GM23338 (cell line): ENCODE measurements at regions not wholly inside any gene's neighbourhood (a gene's known extent, or its start where the extent isn't known, plus 50 kb on each side); places are given as distances from the start of the nearest gene placed in this dataset.

Source experiments
- ATAC-seq: fragments of 200-7000 bp; cut with Tn5 transposase; 3 replicates; pipeline ENCODE4 v1.9.1; 2020
- DNase-seq: peaks from one replicate; pipeline ENCODE4 v3.0.0-alpha.2; 2015; ENCODE audit warnings: low spot score
- H2AFZ ChIP-seq: fragments of 200-600 bp; sonication (generic); 2 replicates; pipeline ENCODE4 v1.8.0; 2016; ENCODE audit warnings: antibody characterized with exemption, mild to moderate bottlenecking, moderate library complexity
- H3F3A ChIP-seq: fragments of 200-600 bp; sonication (generic); replicated peaks from 2 replicates; pipeline ENCODE4 v1.8.0; 2017; ENCODE audit warnings: antibody characterized with exemption, mixed run types, low read depth
- H3K27ac ChIP-seq: fragments of 200-600 bp; sonication (generic); 2 replicates; pipeline ENCODE4 v1.6.1; 2016; ENCODE audit warnings: low read depth
- H3K27me3 ChIP-seq: fragments of 200-600 bp; sonication (generic); 2 replicates; pipeline ENCODE4 v1.8.0; 2016; ENCODE audit warnings: mild to moderate bottlenecking, mixed run types, moderate library complexity; ENCODE audit not compliant: insufficient read depth
- H3K36me3 ChIP-seq: fragments of 200-600 bp; sonication (generic); 2 replicates; pipeline ENCODE4 v1.8.0; 2016; ENCODE audit warnings: mild to moderate bottlenecking; ENCODE audit not compliant: insufficient read depth
- H3K4me1 ChIP-seq: fragments of 200-600 bp; sonication (generic); 2 replicates; pipeline ENCODE4 v1.8.0; 2016; ENCODE audit warnings: mild to moderate bottlenecking, moderate library complexity; ENCODE audit not compliant: insufficient read depth
- H3K4me2 ChIP-seq: fragments of 200-600 bp; sonication (generic); 2 replicates; pipeline ENCODE4 v1.7.1; 2017; ENCODE audit warnings: mixed run types
- H3K4me3 ChIP-seq: fragments of 200-600 bp; sonication (generic); 2 replicates; pipeline ENCODE4 v1.6.1; 2016; ENCODE audit warnings: mixed run types
- H3K79me2 ChIP-seq: fragments of 200-600 bp; sonication (generic); replicated peaks from 2 replicates; pipeline ENCODE4 v1.8.0; 2017; ENCODE audit warnings: mild to moderate bottlenecking; ENCODE audit not compliant: insufficient read depth
- H3K9me2 ChIP-seq: fragments of 200-600 bp; sonication (generic); 2 replicates; pipeline ENCODE4 v1.8.0; 2017; ENCODE audit not compliant: insufficient read depth
- H4K20me1 ChIP-seq: fragments of 200-600 bp; sonication (generic); replicated peaks from 2 replicates; pipeline ENCODE4 v1.8.0; 2017; ENCODE audit warnings: mild to moderate bottlenecking; ENCODE audit not compliant: insufficient read depth
- H3K27ac Mint-ChIP-seq: 2 replicates; pipeline ENCODE4 v1.8.0; 2020; ENCODE audit warnings: inconsistent platforms, mild to moderate bottlenecking, moderate library complexity, mixed read lengths
- H3K27me3 Mint-ChIP-seq: 3 replicates; pipeline ENCODE4 v1.8.0; 2022; ENCODE audit warnings: low read depth, mild to moderate bottlenecking, moderate library complexity, mixed read lengths, inconsistent platforms; ENCODE audit not compliant: insufficient read depth, poor library complexity
- H3K36me3 Mint-ChIP-seq: 3 replicates; pipeline ENCODE4 v1.8.0; 2021; ENCODE audit warnings: low read depth, mild to moderate bottlenecking, inconsistent platforms, moderate library complexity, mixed read lengths
- H3K4me1 Mint-ChIP-seq: 3 replicates; pipeline ENCODE4 v1.8.0; 2020; ENCODE audit warnings: mild to moderate bottlenecking, inconsistent platforms, mixed read lengths
- H3K4me3 Mint-ChIP-seq: 3 replicates; pipeline ENCODE4 v1.8.0; 2021; ENCODE audit warnings: moderate library complexity, mild to moderate bottlenecking, inconsistent platforms, mixed read lengths
- H3K9me3 Mint-ChIP-seq: 3 replicates; pipeline ENCODE4 v1.8.0; 2020; ENCODE audit warnings: moderate library complexity, mild to moderate bottlenecking, inconsistent platforms, mixed read lengths
- EZH2phosphoT487 ChIP-seq: fragments of 200-600 bp; sonication (generic); IDR thresholded peaks from one replicate; pipeline ENCODE4 v1.8.1; 2018; ENCODE audit warnings: antibody characterized with exemption; ENCODE audit not compliant: unreplicated experiment
- JUNB ChIP-seq: IDR thresholded peaks from one replicate; pipeline ENCODE4 v1.6.1; 2016; ENCODE audit warnings: antibody characterized with exemption; ENCODE audit not compliant: unreplicated experiment
- POLR2AphosphoS5 ChIP-seq: IDR thresholded peaks from 2 replicates; pipeline ENCODE4 v1.6.1; 2016; ENCODE audit warnings: antibody characterized with exemption, low read depth
- STAT1 ChIP-seq: IDR thresholded peaks from one replicate; pipeline ENCODE4 v1.6.1; 2016; ENCODE audit warnings: antibody characterized with exemption; ENCODE audit not compliant: unreplicated experiment
- ZNF114 ChIP-seq: fragments of 250-450 bp; sonication (Bioruptor Pico); IDR thresholded peaks from 2 replicates; pipeline ENCODE4 v1.5.0; 2020; ENCODE audit warnings: mild to moderate bottlenecking, moderate library complexity
- TF ChIP-seq, protein P1 (sequence below): fragments of 250-450 bp; sonication (Bioruptor Pico); IDR thresholded peaks from 2 replicates; pipeline ENCODE4 v1.5.0; 2020; ENCODE audit warnings: mild to moderate bottlenecking, moderate library complexity
- TF ChIP-seq, protein P2 (sequence below): IDR thresholded peaks from 2 replicates; pipeline ENCODE4 v1.6.1; 2016; ENCODE audit warnings: antibody characterized with exemption

- TF ChIP-seq, protein P1, sequence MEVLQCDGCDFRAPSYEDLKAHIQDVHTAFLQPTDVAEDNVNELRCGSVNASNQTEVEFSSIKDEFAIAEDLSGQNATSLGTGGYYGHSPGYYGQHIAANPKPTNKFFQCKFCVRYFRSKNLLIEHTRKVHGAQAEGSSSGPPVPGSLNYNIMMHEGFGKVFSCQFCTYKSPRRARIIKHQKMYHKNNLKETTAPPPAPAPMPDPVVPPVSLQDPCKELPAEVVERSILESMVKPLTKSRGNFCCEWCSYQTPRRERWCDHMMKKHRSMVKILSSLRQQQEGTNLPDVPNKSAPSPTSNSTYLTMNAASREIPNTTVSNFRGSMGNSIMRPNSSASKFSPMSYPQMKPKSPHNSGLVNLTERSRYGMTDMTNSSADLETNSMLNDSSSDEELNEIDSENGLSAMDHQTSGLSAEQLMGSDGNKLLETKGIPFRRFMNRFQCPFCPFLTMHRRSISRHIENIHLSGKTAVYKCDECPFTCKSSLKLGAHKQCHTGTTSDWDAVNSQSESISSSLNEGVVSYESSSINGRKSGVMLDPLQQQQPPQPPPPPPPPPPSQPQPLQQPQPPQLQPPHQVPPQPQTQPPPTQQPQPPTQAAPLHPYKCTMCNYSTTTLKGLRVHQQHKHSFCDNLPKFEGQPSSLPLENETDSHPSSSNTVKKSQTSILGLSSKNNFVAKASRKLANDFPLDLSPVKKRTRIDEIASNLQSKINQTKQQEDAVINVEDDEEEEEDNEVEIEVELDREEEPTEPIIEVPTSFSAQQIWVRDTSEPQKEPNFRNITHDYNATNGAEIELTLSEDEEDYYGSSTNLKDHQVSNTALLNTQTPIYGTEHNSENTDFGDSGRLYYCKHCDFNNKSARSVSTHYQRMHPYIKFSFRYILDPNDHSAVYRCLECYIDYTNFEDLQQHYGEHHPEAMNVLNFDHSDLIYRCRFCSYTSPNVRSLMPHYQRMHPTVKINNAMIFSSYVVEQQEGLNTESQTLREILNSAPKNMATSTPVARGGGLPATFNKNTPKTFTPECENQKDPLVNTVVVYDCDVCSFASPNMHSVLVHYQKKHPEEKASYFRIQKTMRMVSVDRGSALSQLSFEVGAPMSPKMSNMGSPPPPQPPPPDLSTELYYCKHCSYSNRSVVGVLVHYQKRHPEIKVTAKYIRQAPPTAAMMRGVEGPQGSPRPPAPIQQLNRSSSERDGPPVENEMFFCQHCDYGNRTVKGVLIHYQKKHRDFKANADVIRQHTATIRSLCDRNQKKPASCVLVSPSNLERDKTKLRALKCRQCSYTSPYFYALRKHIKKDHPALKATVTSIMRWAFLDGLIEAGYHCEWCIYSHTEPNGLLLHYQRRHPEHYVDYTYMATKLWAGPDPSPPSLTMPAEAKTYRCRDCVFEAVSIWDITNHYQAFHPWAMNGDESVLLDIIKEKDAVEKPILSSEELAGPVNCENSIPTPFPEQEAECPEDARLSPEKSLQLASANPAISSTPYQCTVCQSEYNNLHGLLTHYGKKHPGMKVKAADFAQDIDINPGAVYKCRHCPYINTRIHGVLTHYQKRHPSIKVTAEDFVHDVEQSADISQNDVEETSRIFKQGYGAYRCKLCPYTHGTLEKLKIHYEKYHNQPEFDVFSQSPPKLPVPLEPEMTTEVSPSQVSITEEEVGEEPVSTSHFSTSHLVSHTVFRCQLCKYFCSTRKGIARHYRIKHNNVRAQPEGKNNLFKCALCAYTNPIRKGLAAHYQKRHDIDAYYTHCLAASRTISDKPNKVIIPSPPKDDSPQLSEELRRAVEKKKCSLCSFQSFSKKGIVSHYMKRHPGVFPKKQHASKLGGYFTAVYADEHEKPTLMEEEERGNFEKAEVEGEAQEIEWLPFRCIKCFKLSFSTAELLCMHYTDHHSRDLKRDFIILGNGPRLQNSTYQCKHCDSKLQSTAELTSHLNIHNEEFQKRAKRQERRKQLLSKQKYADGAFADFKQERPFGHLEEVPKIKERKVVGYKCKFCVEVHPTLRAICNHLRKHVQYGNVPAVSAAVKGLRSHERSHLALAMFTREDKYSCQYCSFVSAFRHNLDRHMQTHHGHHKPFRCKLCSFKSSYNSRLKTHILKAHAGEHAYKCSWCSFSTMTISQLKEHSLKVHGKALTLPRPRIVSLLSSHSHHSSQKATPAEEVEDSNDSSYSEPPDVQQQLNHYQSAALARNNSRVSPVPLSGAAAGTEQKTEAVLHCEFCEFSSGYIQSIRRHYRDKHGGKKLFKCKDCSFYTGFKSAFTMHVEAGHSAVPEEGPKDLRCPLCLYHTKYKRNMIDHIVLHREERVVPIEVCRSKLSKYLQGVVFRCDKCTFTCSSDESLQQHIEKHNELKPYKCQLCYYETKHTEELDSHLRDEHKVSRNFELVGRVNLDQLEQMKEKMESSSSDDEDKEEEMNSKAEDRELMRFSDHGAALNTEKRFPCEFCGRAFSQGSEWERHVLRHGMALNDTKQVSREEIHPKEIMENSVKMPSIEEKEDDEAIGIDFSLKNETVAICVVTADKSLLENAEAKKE (CRISPR knock-in tag), result no peak
- TF ChIP-seq ZNF114 (CRISPR knock-in tag) (no peak), POLR2AphosphoS5 (no peak)
These were observed 238.2 kb upstream of the GPR149 start (continued) for GRCh38 chr3:154668187-154668586.

DNA sequence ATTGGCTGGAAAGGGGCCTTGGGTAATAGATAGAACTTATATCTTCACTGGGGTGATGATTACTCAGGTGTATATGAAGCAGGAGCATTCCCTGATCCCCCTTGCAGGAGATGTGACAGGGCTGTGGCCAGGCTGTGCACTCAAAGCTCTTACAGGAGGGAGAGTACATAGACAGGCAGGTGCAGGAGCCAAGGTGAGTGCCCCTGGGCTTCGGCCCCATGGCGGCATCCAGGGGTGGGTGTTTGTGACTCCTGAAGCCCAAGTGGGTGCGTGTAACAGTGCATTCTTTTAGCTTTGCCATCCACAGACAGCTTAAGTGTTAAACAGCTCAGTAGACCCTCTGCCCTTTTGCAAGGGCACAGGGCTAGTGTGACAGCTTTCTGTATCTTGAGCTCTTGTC, 236.6 kb upstream of the GPR149 start:
- Histone ChIP-seq H3K79me2 (no peaks in the 10 kb centered on the region), H4K20me1 (no peaks in the 10 kb centered on the region), H3K9me2 (no peaks in the 10 kb centered on the region), H3K27me3 (no peaks in the 10 kb centered on the region), H3F3A (no peaks in the 10 kb centered on the region), H3K4me1 (peaks cover 5% of the 10 kb centered on the region; the same call in 1 of the 2 replicates), H3K4me3 (no peak overlapping the region), H3K4me2 (no peak overlapping the region), H3K27ac (no peak overlapping the region), H3K36me3 (no peaks in the 10 kb centered on the region), H2AFZ (0 out of 2 replicates have a peak overlapping the region, but pooled peaks have one; percentile 38)
- no peaks in the 10 kb centered on the region for H3K9me3 Mint-ChIP-seq
- TF ChIP-seq POLR2AphosphoS5 (no peak), JUNB (no peak), EZH2phosphoT487 (no peak), STAT1 (no peak), ZNF114 (CRISPR knock-in tag) (no peak)
- TF ChIP-seq, protein P2, sequence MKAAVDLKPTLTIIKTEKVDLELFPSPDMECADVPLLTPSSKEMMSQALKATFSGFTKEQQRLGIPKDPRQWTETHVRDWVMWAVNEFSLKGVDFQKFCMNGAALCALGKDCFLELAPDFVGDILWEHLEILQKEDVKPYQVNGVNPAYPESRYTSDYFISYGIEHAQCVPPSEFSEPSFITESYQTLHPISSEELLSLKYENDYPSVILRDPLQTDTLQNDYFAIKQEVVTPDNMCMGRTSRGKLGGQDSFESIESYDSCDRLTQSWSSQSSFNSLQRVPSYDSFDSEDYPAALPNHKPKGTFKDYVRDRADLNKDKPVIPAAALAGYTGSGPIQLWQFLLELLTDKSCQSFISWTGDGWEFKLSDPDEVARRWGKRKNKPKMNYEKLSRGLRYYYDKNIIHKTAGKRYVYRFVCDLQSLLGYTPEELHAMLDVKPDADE, result no peak
- ATAC-seq (no peak), DNase-seq (no peak)
- no peak overlapping the region for H3K4me3 Mint-ChIP-seq
- peaks cover 8% of the 10 kb centered on the region for H3K4me1 Mint-ChIP-seq
- peaks cover 3% of the 10 kb centered on the region for H3K27me3 Mint-ChIP-seq
- peak overlapping the region; percentile 24; the same call in 1 of the 2 replicates for H3K27ac Mint-ChIP-seq
- no peaks in the 10 kb centered on the region for H3K36me3 Mint-ChIP-seq
